HAP-1 (cell line): ENCODE measurements at regions not wholly inside any gene's neighbourhood (a gene's known extent, or its start where the extent isn't known, plus 50 kb on each side); places are given as distances from the start of the nearest gene placed in this dataset.

ENCODE experiments used
- DNase-seq, 2 experiments: peaks; one replicate each; pipeline ENCODE4 v3.0.0-alpha.2; 2016 to 2020; ENCODE audit warnings: low spot score in 2 of 2
- H3K27me3 ChIP-seq: fragments of 250-450 bp; sonication (Bioruptor Pico); 2 replicates; pipeline ENCODE4 v1.5.1; 2020; ENCODE audit warnings: low read depth, mild to moderate bottlenecking, moderate library complexity
- H3K36me3 ChIP-seq: fragments of 250-450 bp; sonication (Bioruptor Pico); replicated peaks from 2 replicates; pipeline ENCODE4 v1.5.1; 2020; ENCODE audit warnings: mild to moderate bottlenecking
- H3K4me1 ChIP-seq: fragments of 250-450 bp; sonication (Bioruptor Pico); 2 replicates; pipeline ENCODE4 v1.5.1; 2020; ENCODE audit warnings: mild to moderate bottlenecking
- H3K4me3 ChIP-seq: fragments of 250-450 bp; sonication (Bioruptor Pico); 2 replicates; pipeline ENCODE4 v1.5.1; 2020; ENCODE audit warnings: mild to moderate bottlenecking, moderate library complexity
- H3K9me3 ChIP-seq: fragments of 250-450 bp; sonication (Bioruptor Pico); 2 replicates; pipeline ENCODE4 v1.5.1; 2020; ENCODE audit warnings: mild to moderate bottlenecking, moderate library complexity
- in situ Hi-C: fragments of 300-500 bp; cut with MboI; formaldehyde crosslinking; loops from 3 replicates; pipeline ENCODE4 v1.14.3; 2020; ENCODE audit warnings: low sequenced_read_pairs, inconsistent platforms, mixed read lengths

- H3K4me3 ChIP-seq = no peak overlapping the region
- in situ Hi-C loops = no loop called here
- H3K9me3 ChIP-seq = no peaks in the 10 kb centered on the region
- no peaks in the 10 kb centered on the region for H3K27me3 ChIP-seq
- no peak for DNase-seq
- no peaks in the 10 kb centered on the region for H3K36me3 ChIP-seq
- H3K4me1 ChIP-seq = no peaks in the 10 kb centered on the region
These were observed 298.1 kb upstream of the IRX5 start for GRCh38 chr16:54632322-54633220.

- Histone ChIP-seq H3K27me3 (no peaks in the 10 kb centered on the region), H3K4me1 (no peaks in the 10 kb centered on the region), H3K4me3 (no peak overlapping the region), H3K36me3 (no peaks in the 10 kb centered on the region), H3K9me3 (no peaks in the 10 kb centered on the region)
- in situ Hi-C loops = no loop called here
- DNase-seq = no peak
These were observed 298.9 kb upstream of the IRX5 start for GRCh38 chr16:54631782-54632181.

- Histone ChIP-seq H3K36me3 (no peaks in the 10 kb centered on the region), H3K4me1 (no peaks in the 10 kb centered on the region), H3K27me3 (no peaks in the 10 kb centered on the region), H3K9me3 (no peaks in the 10 kb centered on the region), H3K4me3 (no peak overlapping the region)
- DNase-seq = no peak
- in situ Hi-C loops = no loop called here
These were observed 300.2 kb upstream of the IRX5 start for GRCh38 chr16:54630284-54630967.

GRCh38 chr16:54628796-54629625 lies 301.7 kb upstream of the IRX5 start:
- DNase-seq = no peak
- Histone ChIP-seq H3K9me3 (no peaks in the 10 kb centered on the region), H3K27me3 (no peaks in the 10 kb centered on the region), H3K4me1 (no peaks in the 10 kb centered on the region), H3K36me3 (no peaks in the 10 kb centered on the region), H3K4me3 (no peak overlapping the region)
- in situ Hi-C loops = no loop called here

GRCh38 chr16:54627616-54628015 lies 303.0 kb upstream of the IRX5 start:
- in situ Hi-C loops = no loop called here
- Histone ChIP-seq H3K27me3 (no peaks in the 10 kb centered on the region), H3K4me3 (no peak overlapping the region), H3K36me3 (no peaks in the 10 kb centered on the region), H3K4me1 (no peaks in the 10 kb centered on the region), H3K9me3 (no peaks in the 10 kb centered on the region)
- DNase-seq = no peak

- H3K4me1 ChIP-seq = no peaks in the 10 kb centered on the region
- no peak for DNase-seq
- H3K27me3 ChIP-seq = no peaks in the 10 kb centered on the region
- H3K9me3 ChIP-seq = no peaks in the 10 kb centered on the region
- no peak overlapping the region for H3K4me3 ChIP-seq
- no peaks in the 10 kb centered on the region for H3K36me3 ChIP-seq
- in situ Hi-C loops = no loop called here
These were observed 307.0 kb upstream of the IRX5 start for GRCh38 chr16:54623636-54624035.

GRCh38 chr16:54620197-54620596 lies 310.5 kb upstream of the IRX5 start:
- DNase-seq = no peak
- H3K9me3 ChIP-seq = no peaks in the 10 kb centered on the region

GRCh38 chr16:54616610-54617009 lies 314.1 kb upstream of the IRX5 start:
- Histone ChIP-seq H3K9me3 (no peaks in the 10 kb centered on the region), H3K4me3 (no peak overlapping the region), H3K27me3 (no peaks in the 10 kb centered on the region), H3K4me1 (no peaks in the 10 kb centered on the region), H3K36me3 (no peaks in the 10 kb centered on the region)
- in situ Hi-C loops = no loop called here
- DNase-seq = no peak

More at GRCh38 chr16:54620197-54620596, 310.5 kb upstream of the IRX5 start:
- in situ Hi-C loops = no loop called here
- Histone ChIP-seq H3K27me3 (no peaks in the 10 kb centered on the region), H3K36me3 (no peaks in the 10 kb centered on the region), H3K4me1 (no peaks in the 10 kb centered on the region), H3K4me3 (no peak overlapping the region)

- DNase-seq = no peak
- no peaks in the 10 kb centered on the region for H3K36me3 ChIP-seq
- in situ Hi-C loops = no loop called here
These were observed 319.0 kb upstream of the IRX3 start for GRCh38 chr16:54605536-54606066.

GRCh38 chr16:54602666-54603065 lies 316.1 kb upstream of the IRX3 start:
- Histone ChIP-seq H3K4me3 (no peak overlapping the region), H3K4me1 (no peaks in the 10 kb centered on the region), H3K27me3 (no peaks in the 10 kb centered on the region), H3K9me3 (0 out of 2 replicates have a peak, but pooled peaks cover 6% of the 10 kb centered on the region), H3K36me3 (no peaks in the 10 kb centered on the region)
- in situ Hi-C loops = no loop called here
- no peak for DNase-seq

More at GRCh38 chr16:54605536-54606066, 319.0 kb upstream of the IRX3 start:
- Histone ChIP-seq H3K4me1 (no peaks in the 10 kb centered on the region), H3K9me3 (0 out of 2 replicates have a peak, but pooled peaks cover 6% of the 10 kb centered on the region), H3K27me3 (no peaks in the 10 kb centered on the region), H3K4me3 (no peak overlapping the region)

GRCh38 chr16:54597222-54597621 lies 310.6 kb upstream of the IRX3 start:
- in situ Hi-C loops = no loop called here
- Histone ChIP-seq H3K4me1 (no peaks in the 10 kb centered on the region), H3K4me3 (no peak overlapping the region), H3K9me3 (no peaks in the 10 kb centered on the region), H3K27me3 (0 out of 2 replicates have a peak, but pooled peaks cover 4% of the 10 kb centered on the region), H3K36me3 (no peaks in the 10 kb centered on the region)
- no peak for DNase-seq

- in situ Hi-C loops = no loop called here
- peaks cover 1% of the 10 kb centered on the region; the same call in 1 of the 2 replicates for H3K4me1 ChIP-seq
- 0 out of 2 replicates have a peak, but pooled peaks cover 4% of the 10 kb centered on the region for H3K27me3 ChIP-seq
- H3K36me3 ChIP-seq = no peaks in the 10 kb centered on the region
- no peak overlapping the region for H3K4me3 ChIP-seq
- DNase-seq = no peak
- H3K9me3 ChIP-seq = no peaks in the 10 kb centered on the region
These were observed 309.0 kb upstream of the IRX3 start for GRCh38 chr16:54595621-54596020.

- no peak for DNase-seq
- Histone ChIP-seq H3K9me3 (no peaks in the 10 kb centered on the region), H3K4me1 (peaks cover 2% of the 10 kb centered on the region; the same call in 1 of the 2 replicates), H3K4me3 (no peak overlapping the region), H3K27me3 (0 out of 2 replicates have a peak, but pooled peaks cover 4% of the 10 kb centered on the region), H3K36me3 (no peaks in the 10 kb centered on the region)
- in situ Hi-C loops = no loop called here
These were observed 308.2 kb upstream of the IRX3 start for GRCh38 chr16:54594601-54595391.
